GM13976 (cell line): ENCODE measurements at regions not wholly inside any gene's neighbourhood (a gene's known extent, or its start where the extent isn't known, plus 50 kb on each side); places are given as distances from the start of the nearest gene placed in this dataset.
A peak's percentile ranks its signal among the peaks of the same experiment; 100 is the strongest.
"Not testable (repeated sequence)": the region's sequence is repeated elsewhere in the genome, so short reads cannot be mapped to it uniquely, and the experiment has no call there.

Experiments used
- DNase-seq: peaks from one replicate; pipeline ENCODE4 v3.0.0; 2012; ENCODE audit warnings: low spot score
- in situ Hi-C: fragments of 300-500 bp; cut with MboI; formaldehyde crosslinking; loops from one replicate; pipeline ENCODE4 v1.12.0; 2022; ENCODE audit warnings: low sequenced_read_pairs, mixed read lengths, inconsistent platforms; ENCODE audit not compliant: unreplicated experiment
- TF ChIP-seq, protein P1 (sequence below): IDR thresholded peaks from 2 replicates; pipeline ENCODE4 v1.5.1; 2012; ENCODE audit warnings: borderline replicate concordance, mild to moderate bottlenecking; ENCODE audit not compliant: insufficient read depth; ENCODE audit errors: extremely low read depth, missing control alignments, control extremely low read depth

- TF ChIP-seq, protein P1, sequence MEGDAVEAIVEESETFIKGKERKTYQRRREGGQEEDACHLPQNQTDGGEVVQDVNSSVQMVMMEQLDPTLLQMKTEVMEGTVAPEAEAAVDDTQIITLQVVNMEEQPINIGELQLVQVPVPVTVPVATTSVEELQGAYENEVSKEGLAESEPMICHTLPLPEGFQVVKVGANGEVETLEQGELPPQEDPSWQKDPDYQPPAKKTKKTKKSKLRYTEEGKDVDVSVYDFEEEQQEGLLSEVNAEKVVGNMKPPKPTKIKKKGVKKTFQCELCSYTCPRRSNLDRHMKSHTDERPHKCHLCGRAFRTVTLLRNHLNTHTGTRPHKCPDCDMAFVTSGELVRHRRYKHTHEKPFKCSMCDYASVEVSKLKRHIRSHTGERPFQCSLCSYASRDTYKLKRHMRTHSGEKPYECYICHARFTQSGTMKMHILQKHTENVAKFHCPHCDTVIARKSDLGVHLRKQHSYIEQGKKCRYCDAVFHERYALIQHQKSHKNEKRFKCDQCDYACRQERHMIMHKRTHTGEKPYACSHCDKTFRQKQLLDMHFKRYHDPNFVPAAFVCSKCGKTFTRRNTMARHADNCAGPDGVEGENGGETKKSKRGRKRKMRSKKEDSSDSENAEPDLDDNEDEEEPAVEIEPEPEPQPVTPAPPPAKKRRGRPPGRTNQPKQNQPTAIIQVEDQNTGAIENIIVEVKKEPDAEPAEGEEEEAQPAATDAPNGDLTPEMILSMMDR: no peak
- DNase-seq: peak; percentile 46
- in situ Hi-C loops: no loop called here
Observed at GRCh38 chr7:114084472-114085312, 165.9 kb upstream of the PPP1R3A start.

DNA sequence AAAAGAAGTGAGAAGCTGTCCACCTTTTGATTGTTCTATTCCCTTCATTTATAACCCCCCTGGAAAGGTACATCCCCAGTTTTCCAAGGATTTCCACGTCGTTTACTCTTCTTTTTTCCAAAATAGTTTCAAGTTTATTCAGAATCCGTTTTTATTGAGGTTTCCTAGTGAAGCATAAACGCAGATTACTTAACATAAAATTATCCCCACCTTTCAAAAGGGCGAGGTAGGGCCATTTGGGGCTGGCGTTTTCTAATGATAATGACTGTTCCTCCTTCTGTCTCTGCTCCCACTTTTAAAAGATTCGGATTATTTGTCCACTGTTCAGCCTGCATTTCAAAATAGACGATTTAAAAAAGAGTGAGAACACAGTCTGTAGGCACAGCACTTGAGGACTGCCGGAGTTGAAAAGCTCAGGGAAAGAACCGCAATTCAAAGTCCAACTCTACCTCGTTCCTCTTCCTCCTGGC is 165.2 kb upstream of the PPP1R3A start:
- TF ChIP-seq, protein P1: no peak
- in situ Hi-C loops: no loop called here
- DNase-seq: no peak

DNA sequence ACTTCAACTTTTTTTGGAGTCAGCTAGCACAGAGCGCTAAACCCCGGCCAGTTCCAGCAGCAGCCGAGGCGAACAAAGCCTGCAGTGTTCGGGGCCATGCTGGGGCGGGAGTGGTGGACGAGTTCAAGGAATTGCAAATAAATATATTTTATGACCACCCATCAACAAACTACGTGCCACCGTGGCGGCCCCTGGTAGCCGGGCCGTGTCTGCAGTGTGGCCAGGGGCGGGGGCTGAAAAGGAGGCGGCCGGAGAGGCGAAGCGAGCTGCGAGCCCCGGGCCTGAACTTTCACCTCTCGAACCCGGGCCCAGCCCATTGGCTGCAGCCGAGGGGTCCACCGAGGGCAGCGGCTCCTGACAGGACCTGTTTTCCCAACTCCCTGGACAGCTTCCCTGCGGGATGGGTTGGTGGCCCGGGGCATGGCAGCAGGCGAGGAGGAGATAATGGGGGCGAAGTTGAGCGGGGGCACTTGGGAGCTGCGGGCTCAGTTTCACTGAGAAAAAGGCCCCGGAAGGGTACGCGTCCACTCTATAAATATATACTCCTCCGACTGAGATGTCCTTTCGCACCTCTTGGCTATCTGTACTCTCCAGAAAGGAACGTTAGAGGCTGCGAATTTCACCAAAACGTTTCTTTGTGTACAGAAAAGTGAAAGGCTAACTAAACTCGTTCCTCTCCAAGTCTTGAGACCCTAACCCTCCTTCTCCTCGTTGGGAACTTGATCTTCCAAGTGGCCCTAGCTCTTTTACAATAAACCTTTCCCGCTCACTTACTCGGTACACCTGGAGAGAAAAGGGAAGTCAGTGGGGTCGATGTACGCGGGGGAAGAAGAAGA is 164.6 kb upstream of the PPP1R3A start:
- in situ Hi-C loops: no loop called here
- TF ChIP-seq, protein P1: no peak
- peak; percentile 30 for DNase-seq

DNA sequence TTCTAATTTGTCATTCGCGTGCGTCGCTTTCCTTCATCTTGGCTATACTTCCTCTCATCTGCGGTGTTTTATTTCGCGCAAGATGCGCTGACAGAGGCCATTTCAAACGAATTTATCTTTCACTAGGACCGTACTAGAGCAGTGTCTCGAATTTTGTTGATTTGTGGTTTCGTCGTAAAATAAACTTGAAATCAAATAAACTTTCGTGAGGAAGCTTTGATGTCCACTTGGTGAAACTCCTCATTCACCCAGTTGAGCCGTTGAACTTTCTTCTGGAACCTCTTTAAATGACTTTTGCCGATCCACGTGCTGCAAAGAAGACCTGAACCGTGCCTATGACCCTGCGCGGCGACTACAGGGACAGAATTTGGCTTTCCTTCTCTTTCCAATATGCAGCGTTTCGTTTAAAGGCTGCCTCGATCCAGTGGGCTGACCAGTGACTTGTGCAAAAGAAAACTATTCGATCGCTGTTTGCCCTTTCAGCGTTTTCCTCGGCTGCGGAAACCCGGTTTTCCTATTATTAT is 163.9 kb upstream of the PPP1R3A start:
- in situ Hi-C loops: no loop called here
- no peak for DNase-seq
- TF ChIP-seq, protein P1: no peak

DNA sequence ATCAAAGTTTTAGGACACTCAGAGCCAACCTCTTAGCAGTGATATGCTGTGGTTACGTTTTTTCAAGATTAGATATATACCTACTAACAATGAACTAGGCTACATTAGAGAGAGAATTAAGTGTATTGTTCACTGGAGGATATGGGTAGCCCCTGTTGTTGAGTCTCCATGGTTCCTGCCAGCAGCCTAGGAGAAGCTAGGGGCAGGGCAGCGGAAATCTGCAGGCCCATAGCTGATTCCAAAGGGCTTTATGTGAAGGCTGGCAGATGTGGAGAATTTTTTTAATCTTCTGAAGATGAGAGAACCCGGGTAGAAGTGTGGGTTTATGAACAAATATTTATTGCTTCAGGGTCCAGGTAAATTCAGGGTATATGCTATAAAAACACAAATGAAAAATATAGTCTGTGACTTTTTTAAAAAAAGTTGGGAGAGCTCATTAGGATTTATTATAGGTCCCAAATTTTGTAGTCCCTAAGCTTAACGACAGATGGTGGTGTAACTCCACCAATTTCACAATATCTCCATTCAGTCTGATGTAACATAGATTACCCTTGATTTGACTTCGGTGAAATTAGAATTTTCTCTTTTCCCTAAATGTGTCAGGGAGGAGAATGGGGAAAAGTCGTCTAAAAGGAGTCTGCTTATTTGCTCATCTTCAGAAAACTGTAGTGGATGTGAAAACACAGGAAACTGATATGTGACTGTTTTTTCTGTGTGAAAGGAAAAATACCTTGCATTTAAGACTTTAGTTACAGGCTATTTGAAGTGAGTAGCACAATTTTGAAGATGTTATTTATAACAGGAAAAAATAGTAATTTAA is 163.0 kb upstream of the PPP1R3A start:
- TF ChIP-seq, protein P1: peak; percentile 23
- peak; percentile 54 for DNase-seq
- in situ Hi-C loops: no loop called here

- in situ Hi-C loops: not testable (repeated sequence)
Observed at GRCh38 chr7:114077158-114077524, 158.3 kb upstream of the PPP1R3A start.

DNA sequence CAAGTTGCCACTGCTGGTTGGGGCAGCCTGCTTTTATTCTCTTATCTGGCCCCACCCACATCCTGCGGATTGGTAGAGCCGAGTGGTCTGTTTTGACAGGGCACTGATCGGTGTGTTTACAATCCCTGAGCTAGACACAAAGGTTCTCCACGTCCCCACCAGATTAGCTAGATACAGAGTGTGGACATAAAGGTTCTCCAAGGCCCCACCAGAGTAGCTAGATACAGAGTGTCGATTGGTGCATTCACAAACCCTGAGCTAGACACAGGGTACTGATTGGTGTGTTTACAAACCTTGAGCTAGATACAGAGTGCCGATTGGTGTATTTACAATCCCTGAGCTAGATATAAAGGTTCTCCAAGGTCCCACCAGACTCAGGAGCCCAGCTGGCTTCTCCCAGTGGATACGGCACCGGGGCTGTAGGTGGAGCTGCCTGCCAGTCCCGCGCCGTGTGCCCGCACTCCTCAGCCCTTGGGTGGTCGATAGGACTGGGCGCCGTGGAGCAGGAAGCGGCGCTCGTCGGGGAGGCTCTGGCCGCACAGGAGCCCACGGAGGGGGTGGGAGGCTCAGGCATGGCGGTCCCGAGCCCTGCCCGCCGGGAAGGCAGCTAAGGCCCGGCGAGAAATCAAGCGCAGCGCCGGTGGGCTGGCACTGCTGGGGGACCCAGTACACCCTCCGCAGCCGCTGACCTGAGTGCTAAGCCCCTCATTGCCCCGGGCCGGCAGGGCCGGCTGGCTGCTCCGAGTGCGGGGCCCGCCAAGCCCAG is 157.8 kb upstream of the PPP1R3A start:
- DNase-seq, in situ Hi-C loops: not testable (repeated sequence)

More at GRCh38 chr7:114077158-114077524, 158.3 kb upstream of the PPP1R3A start:
- not testable (repeated sequence) for DNase-seq
